ENCODE measurements at regions not wholly inside any gene's neighbourhood (a gene's known extent, or its start where the extent isn't known, plus 50 kb on each side); places are given as distances from the start of the nearest gene placed in this dataset.

- H3K36me3 ChIP-seq (ENCODE audit: control insufficient read depth, insufficient read depth, low read length): no peaks in the 10 kb centered on the region
- no peak overlapping the region for H3K27ac ChIP-seq (ENCODE audit: low read depth, low read length)
- 100% methylated on average over 1 of the region's 1 CpG for WGBS (ENCODE audit: insufficient coverage)
- DNase-seq (ENCODE audit: low read depth in 4 of 6, low spot score in 6 of 6): no peak
- H3K27me3 ChIP-seq (ENCODE audit: control insufficient read depth, insufficient read depth, low read length): no peaks in the 10 kb centered on the region
- peaks cover 3% of the 10 kb centered on the region for H3K4me1 ChIP-seq (ENCODE audit: control insufficient read depth, insufficient read depth, low read length)
- H3K4me3 ChIP-seq (ENCODE audit: low read depth, low read length): no peak overlapping the region
- H3K9me3 ChIP-seq (ENCODE audit: control insufficient read depth, insufficient read depth, low read length): no peaks in the 10 kb centered on the region
Observed at GRCh38 chr6:128740951-128741350, 142.0 kb upstream of the LAMA2 start.

GRCh38 chr6:128739112-128739511, 143.8 kb upstream of the LAMA2 start:
- no CpG with 5 or more reads among the region's 2 CpGs for whole genome bisulfite sequencing (ENCODE audit: insufficient coverage)
- H3K36me3 ChIP-seq (ENCODE audit: control insufficient read depth, insufficient read depth, low read length): no peaks in the 10 kb centered on the region
- no peak for DNase-seq (ENCODE audit: low read depth in 4 of 6, low spot score in 6 of 6)
- H3K27ac ChIP-seq (ENCODE audit: low read depth, low read length): no peak overlapping the region
- no peaks in the 10 kb centered on the region for H3K9me3 ChIP-seq (ENCODE audit: control insufficient read depth, insufficient read depth, low read length)
- no peaks in the 10 kb centered on the region for H3K27me3 ChIP-seq (ENCODE audit: control insufficient read depth, insufficient read depth, low read length)
- H3K4me3 ChIP-seq (ENCODE audit: low read depth, low read length): no peak overlapping the region
- no peaks in the 10 kb centered on the region for H3K4me1 ChIP-seq (ENCODE audit: control insufficient read depth, insufficient read depth, low read length)

GRCh38 chr6:128738112-128738511, 144.8 kb upstream of the LAMA2 start:
- WGBS (ENCODE audit: insufficient coverage): 100% methylated on average over 3 of the region's 3 CpGs
- Histone ChIP-seq H3K9me3 (ENCODE audit: control insufficient read depth, insufficient read depth, low read length) (no peaks in the 10 kb centered on the region), H3K27ac (ENCODE audit: low read depth, low read length) (no peak overlapping the region), H3K4me3 (ENCODE audit: low read depth, low read length) (no peak overlapping the region), H3K36me3 (ENCODE audit: control insufficient read depth, insufficient read depth, low read length) (no peaks in the 10 kb centered on the region), H3K27me3 (ENCODE audit: control insufficient read depth, insufficient read depth, low read length) (no peaks in the 10 kb centered on the region), H3K4me1 (ENCODE audit: control insufficient read depth, insufficient read depth, low read length) (no peaks in the 10 kb centered on the region)
- DNase-seq (ENCODE audit: low read depth in 4 of 6, low spot score in 6 of 6): no peak

GRCh38 chr6:128736780-128737179, 146.2 kb upstream of the LAMA2 start:
- no peaks in the 10 kb centered on the region for H3K4me1 ChIP-seq (ENCODE audit: control insufficient read depth, insufficient read depth, low read length)
- no peak overlapping the region for H3K4me3 ChIP-seq (ENCODE audit: low read depth, low read length)
- no peaks in the 10 kb centered on the region for H3K27me3 ChIP-seq (ENCODE audit: control insufficient read depth, insufficient read depth, low read length)
- H3K27ac ChIP-seq (ENCODE audit: low read depth, low read length): no peak overlapping the region
- no peaks in the 10 kb centered on the region for H3K9me3 ChIP-seq (ENCODE audit: control insufficient read depth, insufficient read depth, low read length)
- no peak for DNase-seq (ENCODE audit: low read depth in 4 of 6, low spot score in 6 of 6)
- H3K36me3 ChIP-seq (ENCODE audit: control insufficient read depth, insufficient read depth, low read length): no peaks in the 10 kb centered on the region

- Histone ChIP-seq H3K9me3 (ENCODE audit: control insufficient read depth, insufficient read depth, low read length) (no peaks in the 10 kb centered on the region), H3K4me3 (ENCODE audit: low read depth, low read length) (no peak overlapping the region), H3K27me3 (ENCODE audit: control insufficient read depth, insufficient read depth, low read length) (no peaks in the 10 kb centered on the region), H3K36me3 (ENCODE audit: control insufficient read depth, insufficient read depth, low read length) (no peaks in the 10 kb centered on the region), H3K27ac (ENCODE audit: low read depth, low read length) (no peak overlapping the region), H3K4me1 (ENCODE audit: control insufficient read depth, insufficient read depth, low read length) (no peaks in the 10 kb centered on the region)
- WGBS (ENCODE audit: insufficient coverage): 65% methylated on average over 2 of the region's 2 CpGs
- DNase-seq (ENCODE audit: low read depth in 4 of 6, low spot score in 6 of 6): peak in 2 of 6 donors; percentile 26 to 32
Observed at GRCh38 chr6:128731249-128732165, 151.4 kb upstream of the LAMA2 start.

GRCh38 chr6:128727500-128727899, 155.4 kb upstream of the LAMA2 start:
- Histone ChIP-seq H3K4me3 (ENCODE audit: low read depth, low read length) (no peak overlapping the region), H3K36me3 (ENCODE audit: control insufficient read depth, insufficient read depth, low read length) (no peaks in the 10 kb centered on the region), H3K27ac (ENCODE audit: low read depth, low read length) (no peak overlapping the region), H3K4me1 (ENCODE audit: control insufficient read depth, insufficient read depth, low read length) (no peaks in the 10 kb centered on the region), H3K27me3 (ENCODE audit: control insufficient read depth, insufficient read depth, low read length) (no peaks in the 10 kb centered on the region), H3K9me3 (ENCODE audit: control insufficient read depth, insufficient read depth, low read length) (no peaks in the 10 kb centered on the region)
- DNase-seq (ENCODE audit: low read depth in 4 of 6, low spot score in 6 of 6): no peak
- 100% methylated on average over 1 of the region's 2 CpGs for WGBS (ENCODE audit: insufficient coverage)

- H3K9me3 ChIP-seq (ENCODE audit: control insufficient read depth, insufficient read depth, low read length): no peaks in the 10 kb centered on the region
- no peak overlapping the region for H3K27ac ChIP-seq (ENCODE audit: low read depth, low read length)
- no peaks in the 10 kb centered on the region for H3K36me3 ChIP-seq (ENCODE audit: control insufficient read depth, insufficient read depth, low read length)
- DNase-seq (ENCODE audit: low read depth in 4 of 6, low spot score in 6 of 6): peak in 3 of 6 donors; percentile 6 to 78 (median 69)
- no peaks in the 10 kb centered on the region for H3K4me1 ChIP-seq (ENCODE audit: control insufficient read depth, insufficient read depth, low read length)
- no peaks in the 10 kb centered on the region for H3K27me3 ChIP-seq (ENCODE audit: control insufficient read depth, insufficient read depth, low read length)
- no peak overlapping the region for H3K4me3 ChIP-seq (ENCODE audit: low read depth, low read length)
- WGBS (ENCODE audit: insufficient coverage): no CpG with 5 or more reads among the region's 3 CpGs
Observed at GRCh38 chr6:128725271-128726233, 157.4 kb upstream of the LAMA2 start.

- Histone ChIP-seq H3K27me3 (ENCODE audit: control insufficient read depth, insufficient read depth, low read length) (no peaks in the 10 kb centered on the region), H3K4me3 (ENCODE audit: low read depth, low read length) (no peak overlapping the region), H3K27ac (ENCODE audit: low read depth, low read length) (no peak overlapping the region), H3K36me3 (ENCODE audit: control insufficient read depth, insufficient read depth, low read length) (no peaks in the 10 kb centered on the region), H3K4me1 (ENCODE audit: control insufficient read depth, insufficient read depth, low read length) (no peaks in the 10 kb centered on the region), H3K9me3 (ENCODE audit: control insufficient read depth, insufficient read depth, low read length) (no peaks in the 10 kb centered on the region)
- DNase-seq (ENCODE audit: low read depth in 4 of 6, low spot score in 6 of 6): no peak
- WGBS (ENCODE audit: insufficient coverage): 97% methylated on average over 3 of the region's 5 CpGs
Observed at GRCh38 chr6:128724738-128725137, 158.2 kb upstream of the LAMA2 start.

GRCh38 chr6:128723667-128724066, 159.3 kb upstream of the LAMA2 start:
- WGBS (ENCODE audit: insufficient coverage): no CpG with 5 or more reads among the region's 2 CpGs
- Histone ChIP-seq H3K27me3 (ENCODE audit: control insufficient read depth, insufficient read depth, low read length) (no peaks in the 10 kb centered on the region), H3K27ac (ENCODE audit: low read depth, low read length) (no peak overlapping the region), H3K4me3 (ENCODE audit: low read depth, low read length) (no peak overlapping the region), H3K4me1 (ENCODE audit: control insufficient read depth, insufficient read depth, low read length) (no peaks in the 10 kb centered on the region), H3K9me3 (ENCODE audit: control insufficient read depth, insufficient read depth, low read length) (no peaks in the 10 kb centered on the region), H3K36me3 (ENCODE audit: control insufficient read depth, insufficient read depth, low read length) (no peaks in the 10 kb centered on the region)
- peak in 1 of 6 donors; percentile 38 for DNase-seq (ENCODE audit: low read depth in 4 of 6, low spot score in 6 of 6)

Data from spinal cord (tissue), 9 donors.